Breast epithelium (tissue), 4 donors: ENCODE measurements at regions not wholly inside any gene's neighbourhood (a gene's known extent, or its start where the extent isn't known, plus 50 kb on each side); places are given as distances from the start of the nearest gene placed in this dataset.

Source experiments
- DNase-seq, 2 donors: peaks; one replicate each; pipeline ENCODE4 v3.0.0-alpha.2; 2019; ENCODE audit warnings: low spot score in 2 of 2
- H3K27ac ChIP-seq, 2 donors: fragments of 200-600 bp; sonication (generic) in 1 of 2; one replicate each; pipeline ENCODE4 v1.5.1; 2016 to 2019; ENCODE audit warnings: mild to moderate bottlenecking in 1 of 2
- H3K27me3 ChIP-seq, 2 donors: fragments of 200-600 bp; sonication (generic) in 1 of 2; one replicate each; pipeline versions ENCODE4 v1.5.1 to v1.6.0; 2017 to 2019; ENCODE audit warnings: control low read depth in 1 of 2, mild to moderate bottlenecking in 1 of 2
- H3K36me3 ChIP-seq: fragments of 200-600 bp; one replicate; pipeline ENCODE4 v1.5.1; 2019
- H3K4me1 ChIP-seq, 2 donors: fragments of 200-600 bp; sonication (generic); one replicate each; pipeline ENCODE4 v1.5.1; 2016 to 2019; ENCODE audit warnings: control low read depth in 1 of 2
- H3K4me3 ChIP-seq, 3 donors: fragments of 200-600 bp; sonication (generic); 1 replicate in 2 of 3; 2 replicates in 1 of 3; pipeline ENCODE4 v1.5.1; 2016 to 2019; ENCODE audit warnings: mild to moderate bottlenecking in 3 of 3, moderate library complexity in 2 of 3
- H3K9me3 ChIP-seq, 2 donors: fragments of 200-600 bp; sonication (generic) in 1 of 2; one replicate each; pipeline ENCODE4 v1.5.1; 2016 to 2019; ENCODE audit warnings: control low read depth in 1 of 2
- CTCF ChIP-seq, 3 donors: fragments of 450-650 bp; IDR thresholded peaks; one replicate each; pipeline ENCODE4 v1.5.1; 2016 to 2017; ENCODE audit warnings: antibody characterized with exemption in 3 of 3, mild to moderate bottlenecking in 3 of 3, moderate library complexity in 3 of 3
- POLR2A ChIP-seq: fragments of 450-650 bp; IDR thresholded peaks from one replicate; pipeline ENCODE4 v1.6.1; 2016; ENCODE audit warnings: antibody characterized with exemption, mild to moderate bottlenecking, moderate library complexity
- POLR2AphosphoS5 ChIP-seq, 3 donors: sonication (generic); formaldehyde crosslinking; IDR thresholded peaks; one replicate each; pipeline ENCODE4 v1.6.1; 2017; ENCODE audit warnings: antibody characterized with exemption in 3 of 3
- intact Hi-C: fragments of 100-400 bp; cut with DNase I; formaldehyde crosslinking; loops from one replicate; pipeline ENCODE4 v1.15.1; 2023; ENCODE audit warnings: low total_unique reads

- Histone ChIP-seq H3K27ac (no peak overlapping the region), H3K36me3 (no peaks in the 10 kb centered on the region), H3K4me3 (no peak overlapping the region), H3K27me3 (no peaks in the 10 kb centered on the region), H3K4me1 (no peaks in the 10 kb centered on the region), H3K9me3 (no peaks in the 10 kb centered on the region)
- DNase-seq = no peak
- intact Hi-C loops = loop anchor here (5.0 kb wide), 1 partner anchor 1013 kb away; no protein-coding TSS in a partner anchor
- TF ChIP-seq POLR2A (no peak), POLR2AphosphoS5 (IDR thresholded peaks at IDR 0.05) (no peak), CTCF (IDR thresholded peaks at IDR 0.05) (no peak)
These were observed 106.8 kb upstream of the HS3ST5 start for GRCh38 chr6:114449659-114450058.

GRCh38 chr6:114446342-114446741 is 103.5 kb upstream of the HS3ST5 start:
- no peak overlapping the region for H3K4me3 ChIP-seq
- no peaks in the 10 kb centered on the region for H3K4me1 ChIP-seq
- TF ChIP-seq CTCF (IDR thresholded peaks at IDR 0.05) (no peak), POLR2A (no peak), POLR2AphosphoS5 (IDR thresholded peaks at IDR 0.05) (no peak)
- no peak overlapping the region for H3K27ac ChIP-seq
- intact Hi-C loops = loop anchor here (5.0 kb wide), 1 partner anchor 1016 kb away; no protein-coding TSS in a partner anchor
- no peaks in the 10 kb centered on the region for H3K36me3 ChIP-seq
- no peaks in the 10 kb centered on the region for H3K27me3 ChIP-seq
- H3K9me3 ChIP-seq = no peaks in the 10 kb centered on the region
- DNase-seq = no peak

- Histone ChIP-seq H3K4me1 (no peaks in the 10 kb centered on the region), H3K36me3 (no peaks in the 10 kb centered on the region), H3K27me3 (no peaks in the 10 kb centered on the region), H3K27ac (no peak overlapping the region), H3K4me3 (no peak overlapping the region), H3K9me3 (no peaks in the 10 kb centered on the region)
- intact Hi-C loops = loop anchor here (5.0 kb wide), 1 partner anchor 1016 kb away; no protein-coding TSS in a partner anchor
- DNase-seq = no peak
- TF ChIP-seq CTCF (IDR thresholded peaks at IDR 0.05) (no peak), POLR2AphosphoS5 (IDR thresholded peaks at IDR 0.05) (no peak), POLR2A (no peak)
These were observed 103.0 kb upstream of the HS3ST5 start for GRCh38 chr6:114445846-114446245.

- Histone ChIP-seq H3K27me3 (no peaks in the 10 kb centered on the region), H3K9me3 (no peaks in the 10 kb centered on the region), H3K4me3 (no peak overlapping the region), H3K36me3 (no peaks in the 10 kb centered on the region), H3K27ac (no peak overlapping the region), H3K4me1 (no peaks in the 10 kb centered on the region)
- no peak for DNase-seq
- TF ChIP-seq POLR2A = no peak
- no peak for TF ChIP-seq POLR2AphosphoS5 (IDR thresholded peaks at IDR 0.05)
- TF ChIP-seq CTCF (IDR thresholded peaks at IDR 0.05) = no peak
- intact Hi-C loops = no loop called here
These were observed 96.6 kb upstream of the HS3ST5 start for GRCh38 chr6:114439411-114439810.

GRCh38 chr6:114437235-114437634 is 94.4 kb upstream of the HS3ST5 start:
- DNase-seq = no peak
- Histone ChIP-seq H3K27me3 (no peaks in the 10 kb centered on the region), H3K27ac (no peak overlapping the region), H3K4me1 (no peaks in the 10 kb centered on the region), H3K36me3 (no peaks in the 10 kb centered on the region), H3K4me3 (no peak overlapping the region), H3K9me3 (no peaks in the 10 kb centered on the region)
- intact Hi-C loops = no loop called here
- TF ChIP-seq CTCF (IDR thresholded peaks at IDR 0.05) = no peak
- no peak for TF ChIP-seq POLR2A
- TF ChIP-seq POLR2AphosphoS5 (IDR thresholded peaks at IDR 0.05) = no peak
